Transverse colon (tissue), 4 donors: ENCODE measurements at regions not wholly inside any gene's neighbourhood (a gene's known extent, or its start where the extent isn't known, plus 50 kb on each side); places are given as distances from the start of the nearest gene placed in this dataset.

Source experiments
- DNase-seq: peaks from one replicate; pipeline ENCODE4 v3.0.0-alpha.2; 2019
- H3K27ac ChIP-seq, 4 donors: fragments of 200-600 bp; sonication (generic); 2 replicates each; pipeline ENCODE4 v1.5.1; 2016 to 2018; ENCODE audit warnings: inconsistent platforms in 4 of 4
- H3K27me3 ChIP-seq: fragments of 200-600 bp; sonication (generic); 2 replicates; pipeline ENCODE4 v1.5.1; 2017; ENCODE audit warnings: inconsistent platforms
- H3K36me3 ChIP-seq, 4 donors: fragments of 200-600 bp; sonication (generic); 2 replicates each; pipeline ENCODE4 v1.5.1; 2017 to 2019; ENCODE audit warnings: inconsistent platforms in 4 of 4
- H3K4me1 ChIP-seq, 4 donors: fragments of 200-600 bp; sonication (generic); 2 replicates each; pipeline ENCODE4 v1.5.1; 2017 to 2020; ENCODE audit warnings: inconsistent platforms in 4 of 4
- H3K4me3 ChIP-seq, 4 donors: fragments of 200-600 bp; sonication (generic); 1 replicate in 1 of 4; 2 replicates in 3 of 4; pipeline versions ENCODE4 v1.5.1 to v1.6.1; 2017 to 2019; ENCODE audit warnings: inconsistent platforms in 4 of 4
- H3K9me3 ChIP-seq, 2 donors: fragments of 200-600 bp; sonication (generic); 2 replicates each; pipeline ENCODE4 v1.5.1; 2017 to 2019; ENCODE audit warnings: inconsistent platforms in 2 of 2
- CTCF ChIP-seq, 5 experiments: fragments of 200-600 bp in 3 of 5; fragments of 450-650 bp in 2 of 5; sonication (generic) in 3 of 5; IDR thresholded peaks; 1 replicate in 2 of 5; 2 replicates in 3 of 5; pipeline ENCODE4 v1.5.1; 2016 to 2017; ENCODE audit warnings: antibody characterized with exemption in 5 of 5, inconsistent platforms in 3 of 5, mild to moderate bottlenecking in 2 of 5, moderate library complexity in 1 of 5
- EP300 ChIP-seq: sonication (generic); formaldehyde crosslinking; IDR thresholded peaks from one replicate; pipeline ENCODE4 v1.6.1; 2017; ENCODE audit warnings: antibody characterized with exemption, low read depth
- POLR2A ChIP-seq: fragments of 450-650 bp; IDR thresholded peaks from one replicate; pipeline ENCODE4 v1.6.1; 2016; ENCODE audit warnings: antibody characterized with exemption, mild to moderate bottlenecking, moderate library complexity
- POLR2AphosphoS5 ChIP-seq, 3 donors: sonication (generic); formaldehyde crosslinking; IDR thresholded peaks; one replicate each; pipeline ENCODE4 v1.6.1; 2016; ENCODE audit warnings: antibody characterized with exemption in 3 of 3
- WGBS, 2 donors: methylation state at CpG; one replicate each; pipeline ENCODE4 v1.1.5; 2018; ENCODE audit warnings: low coverage in 1 of 2; 5-methylcytosine and 5-hydroxymethylcytosine counted together
- in situ Hi-C, 4 donors: fragments of 200-750 bp; cut with MboI; loops; one replicate each; pipeline versions ENCODE4 v1.15.0 to v1.15.1; 2017; ENCODE audit warnings: low sequenced_read_pairs in 3 of 4, low pct_ligation_motif_present in 1 of 4, low pct_unique_long_range_greater_than_20kb in 1 of 4
- intact Hi-C: fragments of 100-400 bp; cut with DNase I; formaldehyde crosslinking; loops from one replicate; pipeline ENCODE4 v1.15.1; 2023; ENCODE audit warnings: low total_unique reads

DNA sequence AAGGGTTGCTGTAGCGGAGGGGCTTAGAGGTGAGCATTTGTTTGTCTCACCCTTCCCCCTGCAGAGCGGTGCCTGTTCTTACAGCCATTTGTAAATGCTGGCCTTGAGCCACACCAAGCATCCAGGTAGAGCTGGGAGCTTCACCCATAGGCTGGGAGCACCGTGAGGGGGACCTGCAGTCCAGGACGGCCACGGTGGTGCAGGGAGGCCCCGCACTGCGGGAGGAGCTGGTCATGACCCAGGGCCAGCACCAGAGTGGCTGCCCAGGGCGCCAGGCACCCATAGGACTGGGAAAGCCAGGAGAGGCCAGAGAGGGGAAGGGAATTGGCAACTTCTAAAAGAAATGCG is 197.3 kb upstream of the ADAMTS16 start:
- no peak overlapping the region for H3K4me3 ChIP-seq
- intact Hi-C loops (loop anchor here (2.0 kb wide), 1 partner anchor 64 kb away; no protein-coding TSS in a partner anchor), in situ Hi-C loops (no loop called here)
- H3K27me3 ChIP-seq = no peaks in the 10 kb centered on the region
- H3K36me3 ChIP-seq = no peaks in the 10 kb centered on the region
- H3K9me3 ChIP-seq = no peaks in the 10 kb centered on the region
- H3K4me1 ChIP-seq = no peaks in the 10 kb centered on the region
- H3K27ac ChIP-seq = no peak overlapping the region
- 84 to 93% methylated on average over 5 to 9 of the region's 9 CpGs for WGBS, 2 donors
- TF ChIP-seq POLR2A (no peak), POLR2AphosphoS5 (IDR thresholded peaks at IDR 0.05) (no peak), CTCF (IDR thresholded peaks at IDR 0.05) (no peak), EP300 (no peak)
- DNase-seq = no peak

GRCh38 chr5:4945296-4945695 is 194.8 kb upstream of the ADAMTS16 start:
- intact Hi-C loops = no loop called here
- no peak for DNase-seq
- H3K4me3 ChIP-seq = no peak overlapping the region

DNA sequence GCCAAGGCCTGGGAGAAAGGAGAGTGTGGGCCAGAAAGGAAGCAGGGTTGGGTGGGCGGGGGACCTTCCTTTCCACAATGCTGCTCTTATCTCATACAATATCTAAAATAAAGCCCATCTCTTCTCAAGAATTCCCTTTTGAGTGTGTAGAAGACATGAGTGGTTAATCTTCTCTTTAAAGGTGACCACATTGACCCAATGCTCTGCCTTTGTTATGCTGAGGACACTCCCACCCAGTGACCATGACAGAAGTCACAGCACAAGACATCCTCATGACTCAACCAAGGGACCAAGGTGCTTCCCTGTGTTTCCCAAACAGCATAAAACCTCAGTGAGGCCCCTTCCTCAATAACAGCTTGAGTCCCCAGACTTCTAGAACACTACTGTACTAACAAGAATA is 193.0 kb upstream of the ADAMTS16 start:
- TF ChIP-seq POLR2A (no peak), CTCF (IDR thresholded peaks at IDR 0.05) (no peak), EP300 (no peak), POLR2AphosphoS5 (IDR thresholded peaks at IDR 0.05) (no peak)
- Histone ChIP-seq H3K9me3 (no peaks in the 10 kb centered on the region), H3K36me3 (no peaks in the 10 kb centered on the region), H3K4me3 (no peak overlapping the region), H3K27ac (no peak overlapping the region), H3K27me3 (no peaks in the 10 kb centered on the region), H3K4me1 (no peaks in the 10 kb centered on the region)
- no peak for DNase-seq
- intact Hi-C loops = no loop called here
- in situ Hi-C loops = no loop called here
- 53% methylated on average over 1 of the region's 1 CpG; no CpG with 5 or more reads in 1 of the 2 donors for WGBS, 2 donors

More at GRCh38 chr5:4945296-4945695, 194.8 kb upstream of the ADAMTS16 start:
- no peaks in the 10 kb centered on the region for H3K36me3 ChIP-seq
- no peaks in the 10 kb centered on the region for H3K9me3 ChIP-seq
- H3K27ac ChIP-seq = no peak overlapping the region
- WGBS, 2 donors = 77 to 84% methylated on average over 7 of the region's 7 CpGs
- TF ChIP-seq EP300 (no peak), POLR2AphosphoS5 (IDR thresholded peaks at IDR 0.05) (no peak), CTCF (IDR thresholded peaks at IDR 0.05) (no peak), POLR2A (no peak)
- no peaks in the 10 kb centered on the region for H3K27me3 ChIP-seq
- in situ Hi-C loops = no loop called here
- H3K4me1 ChIP-seq = no peaks in the 10 kb centered on the region

- in situ Hi-C loops = no loop called here
Observed at GRCh38 chr5:4947893-4948536, 192.1 kb upstream of the ADAMTS16 start.

More at GRCh38 chr5:4947893-4948536, 192.1 kb upstream of the ADAMTS16 start:
- intact Hi-C loops = no loop called here
- no peak overlapping the region for H3K4me3 ChIP-seq
- H3K27ac ChIP-seq = no peak overlapping the region
- no peaks in the 10 kb centered on the region for H3K36me3 ChIP-seq
- 71 to 75% methylated on average over 7 to 9 of the region's 9 CpGs for WGBS, 2 donors
- DNase-seq = no peak
- no peaks in the 10 kb centered on the region for H3K27me3 ChIP-seq
- H3K4me1 ChIP-seq = no peaks in the 10 kb centered on the region
- H3K9me3 ChIP-seq = no peaks in the 10 kb centered on the region
- TF ChIP-seq POLR2A (no peak), CTCF (IDR thresholded peaks at IDR 0.05) (no peak), POLR2AphosphoS5 (IDR thresholded peaks at IDR 0.05) (no peak), EP300 (no peak)
